SK-N-SH treated with all-trans-retinoic acid at 6 μM for 48 hours (cell line): ENCODE measurements at regions not wholly inside any gene's neighbourhood (a gene's known extent, or its start where the extent isn't known, plus 50 kb on each side); places are given as distances from the start of the nearest gene placed in this dataset.

Source experiments
- ESRRG ChIP-seq: fragments of 250-450 bp; sonication (Bioruptor Pico); IDR thresholded peaks from 2 replicates; pipeline ENCODE4 v1.6.1; 2021; ENCODE audit warnings: mild to moderate bottlenecking
- RARB ChIP-seq: fragments of 250-450 bp; sonication (Bioruptor Pico); IDR thresholded peaks from 2 replicates; pipeline ENCODE4 v1.8.0; 2021; ENCODE audit warnings: mild to moderate bottlenecking, moderate library complexity
- TF ChIP-seq, protein P1 (sequence below): fragments of 250-450 bp; sonication (Bioruptor Pico); IDR thresholded peaks from 2 replicates; pipeline ENCODE4 v1.5.1; 2021; ENCODE audit warnings: mild to moderate bottlenecking, moderate library complexity

DNA sequence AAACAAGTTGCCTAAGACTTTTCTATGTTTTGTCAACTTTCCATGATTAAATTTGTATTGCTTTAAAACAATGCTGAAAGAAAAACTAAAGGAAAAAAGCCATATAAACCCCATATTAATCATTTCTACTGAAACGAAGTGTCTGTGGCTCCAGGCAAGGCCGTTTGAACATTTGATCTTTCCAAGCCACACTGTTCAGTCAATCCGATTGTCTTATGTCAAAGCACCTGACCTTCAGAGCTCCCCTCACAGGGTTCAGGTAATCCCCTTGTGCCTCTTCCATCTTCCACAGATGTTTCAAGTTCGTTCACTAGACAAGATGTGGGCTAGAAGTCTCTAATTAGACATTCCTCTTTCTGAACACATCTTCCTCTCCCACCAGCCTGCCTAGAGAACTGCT, 177.1 kb upstream of the NUDT10 start:
- TF ChIP-seq, protein P1, sequence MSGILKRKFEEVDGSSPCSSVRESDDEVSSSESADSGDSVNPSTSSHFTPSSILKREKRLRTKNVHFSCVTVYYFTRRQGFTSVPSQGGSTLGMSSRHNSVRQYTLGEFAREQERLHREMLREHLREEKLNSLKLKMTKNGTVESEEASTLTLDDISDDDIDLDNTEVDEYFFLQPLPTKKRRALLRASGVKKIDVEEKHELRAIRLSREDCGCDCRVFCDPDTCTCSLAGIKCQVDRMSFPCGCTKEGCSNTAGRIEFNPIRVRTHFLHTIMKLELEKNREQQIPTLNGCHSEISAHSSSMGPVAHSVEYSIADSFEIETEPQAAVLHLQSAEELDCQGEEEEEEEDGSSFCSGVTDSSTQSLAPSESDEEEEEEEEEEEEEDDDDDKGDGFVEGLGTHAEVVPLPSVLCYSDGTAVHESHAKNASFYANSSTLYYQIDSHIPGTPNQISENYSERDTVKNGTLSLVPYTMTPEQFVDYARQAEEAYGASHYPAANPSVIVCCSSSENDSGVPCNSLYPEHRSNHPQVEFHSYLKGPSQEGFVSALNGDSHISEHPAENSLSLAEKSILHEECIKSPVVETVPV (CRISPR knock-in tag), result no peak
- TF ChIP-seq ESRRG (CRISPR knock-in tag), result no peak
- no peak for TF ChIP-seq RARB
